GM12878 (cell line): ENCODE measurements at regions not wholly inside any gene's neighbourhood (a gene's known extent, or its start where the extent isn't known, plus 50 kb on each side); places are given as distances from the start of the nearest gene placed in this dataset.

Source experiments
- BHLHE40 ChIP-seq, 2 experiments: fragments of 450-650 bp in 1 of 2; IDR thresholded peaks; 2 replicates each; pipeline ENCODE4 v1.6.1; 2011 to 2017; ENCODE audit warnings: low read depth in 2 of 2, borderline replicate concordance in 1 of 2, improper control_type of control experiment in 1 of 2, low read length in 1 of 2, mild to moderate bottlenecking in 1 of 2
- ETV6 ChIP-seq, 2 experiments: fragments of 450-650 bp in 1 of 2; IDR thresholded peaks in 1 of 2; conservative IDR thresholded peaks in 1 of 2; 2 replicates each; pipeline ENCODE4 v1.6.1; 2014; ENCODE audit warnings: antibody characterized with exemption in 1 of 2, borderline replicate concordance in 1 of 2, low read depth in 1 of 2, mild to moderate bottlenecking in 1 of 2, moderate library complexity in 1 of 2
- FOXM1 ChIP-seq: IDR thresholded peaks from 2 replicates; pipeline ENCODE4 v1.6.1; 2012; ENCODE audit warnings: low read depth, mild to moderate bottlenecking, inconsistent platforms, low read length, moderate library complexity
- NFIC ChIP-seq: IDR thresholded peaks from 2 replicates; pipeline ENCODE4 v1.6.1; 2012; ENCODE audit warnings: low read depth, mild to moderate bottlenecking, inconsistent platforms, low read length, moderate library complexity
- POLR2A ChIP-seq: IDR thresholded peaks from 2 replicates; pipeline ENCODE4 v1.6.1; 2011; ENCODE audit warnings: low read depth, mild to moderate bottlenecking, low read length
- POLR2AphosphoS5 ChIP-seq: IDR thresholded peaks from 2 replicates; pipeline ENCODE4 v1.6.1; 2011; ENCODE audit warnings: mild to moderate bottlenecking, low read length, inconsistent platforms
- SP1 ChIP-seq: IDR thresholded peaks from one replicate; pipeline ENCODE4 v1.6.1; 2011; ENCODE audit warnings: low read depth, low read length
- SPI1 ChIP-seq: IDR thresholded peaks from 2 replicates; pipeline ENCODE4 v1.6.1; 2011; ENCODE audit warnings: low read depth, mild to moderate bottlenecking, low read length, moderate library complexity, borderline replicate concordance; ENCODE audit not compliant: insufficient read depth
- ZNF274 ChIP-seq: IDR thresholded peaks from one replicate; pipeline ENCODE4 v1.8.0; 2011; ENCODE audit not compliant: insufficient read length, insufficient read depth
- TF ChIP-seq, protein P1 (sequence below), 3 experiments: IDR thresholded peaks in 2 of 3; conservative IDR thresholded peaks in 1 of 3; 2 replicates each; pipeline ENCODE4 v1.5.1; 2011; ENCODE audit warnings: low read depth in 3 of 3, low read length in 3 of 3, mild to moderate bottlenecking in 3 of 3, control low read depth in 2 of 3, moderate library complexity in 2 of 3, inconsistent platforms in 1 of 3, mixed read lengths in 1 of 3; ENCODE audit not compliant: control insufficient read depth in 2 of 3, insufficient read depth in 1 of 3; ENCODE audit errors: extremely low read depth in 1 of 3

DNA sequence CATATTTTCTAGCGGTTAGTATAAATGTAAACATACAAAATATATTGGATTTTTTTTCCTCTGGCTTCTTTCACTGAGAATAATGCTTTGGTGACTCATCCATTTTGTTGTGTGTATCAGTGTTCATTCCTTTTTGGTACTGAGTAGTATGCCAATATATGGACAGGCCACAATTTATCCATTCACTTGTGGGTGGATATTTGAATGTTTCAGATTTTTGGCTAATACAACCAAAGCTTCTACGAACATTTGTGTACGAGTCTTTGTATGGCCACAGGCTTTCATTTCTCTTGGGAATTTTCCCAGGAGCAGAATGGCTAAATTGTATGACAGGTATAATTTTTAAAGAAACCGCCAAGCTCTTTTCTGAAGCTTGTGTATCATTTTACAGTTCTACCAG is 677.5 kb downstream of the HDGFL1 start:
- TF ChIP-seq ETV6 (conservative IDR thresholded peaks at IDR 0.05 in 1 of 2, IDR thresholded peaks at IDR 0.05 in 1 of 2; ENCODE audit: borderline replicate concordance in 1 of 2, low read depth in 1 of 2) (no peak), POLR2A (no peak), SP1 (no peak), BHLHE40 (IDR thresholded peaks at IDR 0.05; ENCODE audit: borderline replicate concordance in 1 of 2, low read depth in 2 of 2, low read length in 1 of 2) (no peak), POLR2AphosphoS5 (no peak), NFIC (no peak), ZNF274 (no peak), FOXM1 (no peak), SPI1 (no peak)
- TF ChIP-seq, protein P1, sequence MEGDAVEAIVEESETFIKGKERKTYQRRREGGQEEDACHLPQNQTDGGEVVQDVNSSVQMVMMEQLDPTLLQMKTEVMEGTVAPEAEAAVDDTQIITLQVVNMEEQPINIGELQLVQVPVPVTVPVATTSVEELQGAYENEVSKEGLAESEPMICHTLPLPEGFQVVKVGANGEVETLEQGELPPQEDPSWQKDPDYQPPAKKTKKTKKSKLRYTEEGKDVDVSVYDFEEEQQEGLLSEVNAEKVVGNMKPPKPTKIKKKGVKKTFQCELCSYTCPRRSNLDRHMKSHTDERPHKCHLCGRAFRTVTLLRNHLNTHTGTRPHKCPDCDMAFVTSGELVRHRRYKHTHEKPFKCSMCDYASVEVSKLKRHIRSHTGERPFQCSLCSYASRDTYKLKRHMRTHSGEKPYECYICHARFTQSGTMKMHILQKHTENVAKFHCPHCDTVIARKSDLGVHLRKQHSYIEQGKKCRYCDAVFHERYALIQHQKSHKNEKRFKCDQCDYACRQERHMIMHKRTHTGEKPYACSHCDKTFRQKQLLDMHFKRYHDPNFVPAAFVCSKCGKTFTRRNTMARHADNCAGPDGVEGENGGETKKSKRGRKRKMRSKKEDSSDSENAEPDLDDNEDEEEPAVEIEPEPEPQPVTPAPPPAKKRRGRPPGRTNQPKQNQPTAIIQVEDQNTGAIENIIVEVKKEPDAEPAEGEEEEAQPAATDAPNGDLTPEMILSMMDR (IDR thresholded peaks at IDR 0.05 in 2 of 3, conservative IDR thresholded peaks at IDR 0.05 in 1 of 3; ENCODE audit: control insufficient read depth in 2 of 3, extremely low read depth in 1 of 3, insufficient read depth in 1 of 3, low read depth in 3 of 3, low read length in 3 of 3), result no peak
